ENCODE measurements at regions not wholly inside any gene's neighbourhood (a gene's known extent, or its start where the extent isn't known, plus 50 kb on each side); places are given as distances from the start of the nearest gene placed in this dataset.

DNA sequence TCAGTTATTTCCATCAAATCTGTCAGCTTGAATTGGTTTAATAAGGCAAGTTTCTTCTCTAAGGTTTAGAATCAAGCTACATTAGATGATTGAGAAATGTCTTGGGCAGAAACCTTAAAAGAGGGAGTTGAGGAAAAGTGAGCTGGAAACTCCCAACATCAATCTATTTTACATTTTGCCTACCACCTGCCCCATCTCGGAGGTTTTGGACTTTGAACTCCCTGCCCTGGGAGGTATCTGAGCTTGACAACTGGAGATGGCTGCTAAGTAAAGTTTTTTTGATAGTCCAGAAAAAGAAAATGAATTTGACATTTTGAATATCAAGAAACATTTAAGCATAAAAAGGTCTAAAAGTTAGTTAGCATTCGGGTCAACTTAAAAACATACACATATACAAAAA, 234.2 kb downstream of the NFKBIZ start:
- no peak for DNase-seq (ENCODE audit: low read depth)

DNA sequence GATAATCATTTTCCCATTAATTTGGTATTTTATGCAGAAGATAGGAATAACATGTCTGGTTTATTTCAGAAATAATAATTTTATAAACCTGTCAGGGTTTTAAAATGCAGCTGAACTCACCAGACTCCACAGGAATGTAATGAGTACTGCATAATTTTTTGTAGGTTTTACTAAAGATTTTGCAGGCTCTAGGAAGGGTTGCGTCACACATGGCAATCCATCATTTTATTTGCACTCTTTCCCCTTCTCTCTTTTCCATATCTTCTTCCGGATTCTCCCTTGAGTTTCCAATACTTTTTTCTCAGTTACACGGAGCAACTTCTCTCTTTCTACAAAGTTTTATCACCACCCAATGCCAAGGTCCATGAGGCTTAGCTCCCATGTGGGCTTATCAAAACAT, 234.7 kb downstream of the NFKBIZ start:
- DNase-seq (ENCODE audit: low read depth), result peak; percentile 68

DNA sequence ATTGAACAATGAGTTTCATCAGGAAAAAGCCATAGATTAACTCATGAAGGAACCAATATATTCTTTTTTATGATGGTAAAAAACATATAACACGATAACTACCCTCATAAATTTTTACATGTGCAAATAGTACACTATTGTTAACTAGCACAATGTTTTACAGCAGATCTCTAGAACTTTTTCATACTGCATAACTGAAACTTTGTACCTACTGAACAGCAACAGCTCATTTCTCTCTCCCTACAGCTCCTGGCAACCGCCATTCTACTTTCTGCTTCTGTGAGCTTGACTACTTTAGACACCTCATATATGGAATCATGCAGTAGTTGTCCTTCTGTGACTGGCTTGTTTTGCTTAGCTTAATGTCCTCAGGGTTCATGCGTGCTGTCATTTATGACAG, 235.4 kb downstream of the NFKBIZ start:
- DNase-seq (ENCODE audit: low read depth), result no peak

DNA sequence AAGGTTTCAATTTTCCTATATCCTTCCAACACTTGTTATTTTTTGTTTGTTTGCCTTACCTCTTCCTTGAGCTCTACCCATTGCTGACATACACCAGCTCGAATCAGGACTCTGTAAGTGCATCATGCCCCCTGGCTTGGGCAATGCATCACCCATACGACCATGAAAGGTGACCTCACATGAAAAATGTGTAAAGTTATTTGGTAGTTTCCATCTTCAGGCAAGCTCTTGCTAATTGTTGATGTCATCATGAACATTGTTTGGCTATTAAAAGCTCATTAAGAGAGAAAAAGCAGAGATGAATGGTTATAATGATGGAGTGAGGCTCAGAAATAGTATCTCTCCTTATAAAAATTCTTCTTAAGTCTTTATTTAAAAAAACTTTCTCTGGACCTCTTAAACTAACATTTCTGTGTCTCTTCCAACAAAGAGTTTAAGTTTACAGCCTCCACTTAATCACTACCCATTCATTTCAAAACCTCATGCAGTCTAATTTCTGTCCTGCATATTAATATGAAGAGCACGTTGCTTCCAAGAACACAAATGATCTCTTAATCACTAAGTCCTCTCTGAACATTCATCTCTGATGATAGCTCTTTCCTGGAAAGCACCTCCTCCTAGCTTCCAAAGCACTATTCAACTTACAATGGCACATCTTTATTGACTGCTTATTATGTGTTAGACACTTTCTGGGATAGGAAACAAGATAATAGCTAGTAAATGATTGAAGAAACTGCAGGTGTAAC, 236.3 kb downstream of the NFKBIZ start:
- peak; percentile 81 for DNase-seq (ENCODE audit: low read depth)

DNA sequence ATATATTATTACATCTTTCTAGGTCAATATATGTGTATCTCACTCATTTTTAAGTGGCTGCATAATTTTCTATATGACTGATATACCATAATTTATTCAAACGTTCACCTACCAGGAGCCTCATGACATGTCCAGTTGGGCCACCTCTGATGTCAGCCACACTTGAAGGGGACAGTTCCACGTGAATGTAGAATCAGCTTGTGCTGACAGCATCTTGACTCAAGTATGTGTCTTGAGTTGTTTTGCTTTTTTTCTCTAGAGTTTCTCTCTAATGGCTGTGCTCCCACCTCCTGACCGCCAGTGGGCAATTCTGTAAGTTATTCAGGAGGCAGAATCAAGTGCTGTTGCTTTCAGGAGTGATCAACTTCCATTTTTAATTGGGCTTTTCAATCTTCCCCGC, 237.9 kb downstream of the NFKBIZ start:
- no peak for DNase-seq (ENCODE audit: low read depth)

DNA sequence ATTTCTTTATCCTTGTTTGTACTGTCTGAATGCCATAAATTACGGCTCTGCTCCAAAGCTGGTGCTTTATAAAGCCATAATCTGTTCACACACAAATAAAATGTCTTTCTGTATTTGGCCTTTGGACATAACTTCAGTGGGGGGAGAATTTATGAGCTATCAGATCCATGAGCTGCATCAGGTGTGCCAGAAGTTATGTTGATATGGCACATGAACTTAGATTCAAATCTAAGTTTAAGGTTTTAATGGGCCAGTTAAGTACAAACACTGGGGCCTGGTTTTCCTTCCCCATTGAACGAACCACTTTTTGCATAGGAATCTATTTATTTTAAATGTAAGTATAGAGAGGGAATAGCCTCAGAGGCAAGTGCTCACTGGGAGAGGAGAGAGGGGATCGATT, 239.9 kb downstream of the NFKBIZ start:
- no peak for DNase-seq (ENCODE audit: low read depth)

DNA sequence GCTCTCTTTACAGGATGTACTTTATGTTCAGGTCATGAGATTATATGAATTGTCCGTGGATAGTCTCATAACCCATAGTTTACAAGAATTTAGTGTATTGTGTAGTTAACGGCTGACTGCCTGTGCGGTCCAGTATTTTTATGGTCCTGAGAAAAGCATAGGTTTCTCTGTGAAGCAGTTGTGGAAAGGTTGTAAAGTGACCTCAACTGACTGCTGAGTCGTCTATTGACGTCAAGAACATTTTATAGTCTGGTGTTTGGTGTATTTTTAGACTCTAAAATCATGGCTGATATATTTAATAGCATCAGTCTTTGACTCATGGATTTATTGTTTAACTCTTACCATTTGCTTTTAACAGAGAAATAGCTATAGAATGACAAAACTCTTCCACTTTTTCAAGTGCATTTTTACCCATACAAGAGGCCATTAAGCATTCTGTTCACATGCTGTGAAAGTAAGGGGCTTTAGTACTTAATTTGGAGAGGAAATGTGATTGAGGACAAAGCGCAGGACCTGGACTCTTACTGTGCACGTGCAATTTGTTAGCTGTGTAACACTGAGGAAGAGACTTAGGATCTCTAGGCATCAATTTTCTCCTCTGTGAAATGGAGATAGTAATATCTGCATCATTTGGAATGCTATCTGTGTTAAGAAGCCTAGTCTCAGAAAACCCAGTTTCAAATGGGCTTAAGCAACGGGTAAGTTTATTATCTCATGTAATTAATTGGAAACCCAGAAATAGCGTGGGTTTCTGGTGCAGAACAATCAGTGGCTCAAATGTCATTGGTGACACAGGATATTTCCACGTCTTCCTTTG, 240.8 kb downstream of the NFKBIZ start:
- peak; percentile 99 for DNase-seq (ENCODE audit: low read depth)

DNA sequence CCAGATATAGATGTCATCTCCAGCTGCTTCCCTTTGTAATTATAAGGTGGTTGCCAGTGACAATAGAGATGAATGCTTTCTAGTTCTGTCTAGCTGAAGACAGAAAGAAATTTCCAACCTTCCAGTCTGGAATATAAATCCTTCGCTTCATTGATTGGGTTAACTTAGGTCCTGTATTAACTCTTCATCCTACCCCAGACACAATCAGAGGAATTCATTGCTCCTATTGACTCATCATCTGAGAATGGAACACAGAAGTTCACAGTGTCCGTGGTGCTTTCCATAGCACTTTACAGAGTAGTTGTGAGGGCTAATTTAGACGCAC, 241.4 kb downstream of the NFKBIZ start:
- DNase-seq (ENCODE audit: low read depth), result peak; percentile 91

DNA sequence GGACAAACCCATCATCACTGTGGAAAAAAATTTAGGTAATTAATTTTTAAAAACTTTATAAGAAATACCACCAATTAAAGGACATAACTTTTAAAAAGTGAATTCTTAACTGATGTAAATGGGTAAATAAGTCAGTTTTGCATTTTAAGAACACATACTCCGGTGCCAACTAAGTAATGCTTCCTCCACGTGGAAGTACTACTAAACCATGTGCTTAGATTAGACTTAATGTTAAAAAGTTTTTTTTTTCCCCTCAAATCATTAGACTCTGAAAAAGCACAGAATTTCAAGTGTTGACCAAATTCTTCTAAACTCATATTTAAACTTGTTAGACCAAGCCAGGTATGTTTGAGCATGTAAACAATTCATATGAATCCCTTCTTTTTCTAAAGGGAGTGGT, 242.0 kb downstream of the NFKBIZ start:
- no peak for DNase-seq (ENCODE audit: low read depth)

DNA sequence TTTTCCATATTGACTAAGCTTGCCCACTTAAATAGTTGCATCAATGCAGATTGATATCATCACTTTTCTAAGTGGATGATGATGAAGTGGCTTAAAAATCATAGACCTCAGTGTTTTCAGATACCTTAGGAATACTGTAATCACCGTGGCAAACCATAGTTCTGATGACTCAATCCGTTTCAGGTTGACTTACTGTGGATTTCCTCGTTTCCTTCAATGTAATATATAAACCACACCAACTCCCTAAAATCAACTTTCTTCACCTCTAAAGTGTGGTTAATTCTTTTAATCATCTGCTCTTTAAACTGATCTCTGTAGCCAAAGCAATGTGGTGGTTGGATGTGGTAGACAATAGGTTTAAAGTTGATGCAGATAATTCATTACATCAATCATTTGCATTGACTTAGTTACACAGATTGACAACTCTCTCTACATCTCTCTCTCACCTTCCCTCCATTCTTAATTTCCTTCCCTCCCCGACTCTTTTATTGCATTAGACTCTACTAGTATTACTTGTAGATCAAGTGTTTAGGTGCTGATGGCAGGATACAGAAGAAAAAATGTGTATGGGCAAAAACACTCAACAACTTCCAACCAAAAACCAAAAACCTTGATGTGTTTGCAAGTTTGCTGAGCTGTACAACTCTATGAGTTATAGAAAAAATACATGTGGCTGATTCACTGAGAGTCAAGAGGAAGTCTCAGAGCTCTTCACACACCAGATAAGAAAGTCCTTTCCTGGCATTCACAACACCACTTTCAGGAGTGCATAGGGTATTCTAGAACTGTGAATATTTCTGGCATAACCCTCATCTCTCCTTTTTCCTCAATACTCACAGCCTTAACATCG, 243.5 kb downstream of the NFKBIZ start:
- DNase-seq (ENCODE audit: low read depth), result peak; percentile 60

DNA sequence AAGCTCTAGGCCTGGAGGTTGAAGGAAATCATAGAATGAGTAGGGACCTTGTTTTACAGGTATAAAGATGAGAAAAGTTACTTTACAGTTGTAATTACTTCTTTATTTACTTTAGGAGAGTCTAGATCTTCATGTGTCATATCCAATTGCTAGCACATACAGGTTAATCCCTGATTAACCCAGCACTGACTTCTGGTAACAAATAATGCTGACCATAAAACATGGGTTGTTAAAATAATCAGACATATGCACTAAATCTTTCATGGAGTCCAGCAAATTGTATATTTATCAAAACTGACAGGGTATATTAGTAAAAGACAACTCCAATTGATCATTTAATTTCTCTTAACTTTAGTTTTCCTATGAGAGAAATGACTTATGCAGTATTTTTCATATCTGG, 245.2 kb downstream of the NFKBIZ start:
- DNase-seq (ENCODE audit: low read depth), result no peak

DNA sequence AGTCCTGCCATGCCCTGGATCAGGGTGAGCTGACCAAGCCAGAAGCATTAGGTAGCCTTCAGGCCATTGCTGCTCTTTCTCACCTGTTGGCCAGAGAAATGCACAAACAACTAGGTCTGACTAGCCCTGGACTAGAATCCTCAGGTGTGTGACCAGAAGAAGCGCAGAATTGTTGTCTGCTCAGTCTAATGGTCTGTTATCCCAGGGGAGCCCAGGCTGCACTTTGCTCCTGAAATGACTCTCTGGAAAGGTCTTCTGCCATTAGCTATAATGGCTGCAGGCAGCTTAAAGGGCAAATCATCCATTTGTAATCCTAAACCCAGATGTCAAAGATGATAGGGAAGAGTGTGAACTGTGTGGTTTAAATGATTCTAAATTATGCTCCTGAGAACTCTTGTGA, 246.1 kb downstream of the NFKBIZ start:
- DNase-seq (ENCODE audit: low read depth), result no peak

DNA sequence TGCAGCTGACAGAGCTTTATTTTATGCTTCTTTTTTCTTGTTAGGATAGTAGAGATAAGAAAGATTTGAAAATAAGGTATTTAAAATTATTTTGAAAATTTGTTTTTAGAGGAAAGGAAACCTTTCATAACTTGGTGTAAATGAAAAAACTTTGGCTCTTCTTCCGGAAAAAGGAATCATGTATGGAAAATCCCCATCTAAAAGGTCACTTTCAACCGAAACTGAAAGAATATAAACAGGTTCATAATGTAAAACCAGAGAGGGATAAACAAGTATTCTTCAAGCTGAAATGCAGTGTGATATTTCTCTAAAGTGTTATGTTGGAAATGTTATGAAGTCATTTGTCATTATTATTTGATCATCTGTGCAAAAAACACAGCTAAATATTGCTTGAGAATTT, 246.8 kb downstream of the NFKBIZ start:
- no peak for DNase-seq (ENCODE audit: low read depth)

DNA sequence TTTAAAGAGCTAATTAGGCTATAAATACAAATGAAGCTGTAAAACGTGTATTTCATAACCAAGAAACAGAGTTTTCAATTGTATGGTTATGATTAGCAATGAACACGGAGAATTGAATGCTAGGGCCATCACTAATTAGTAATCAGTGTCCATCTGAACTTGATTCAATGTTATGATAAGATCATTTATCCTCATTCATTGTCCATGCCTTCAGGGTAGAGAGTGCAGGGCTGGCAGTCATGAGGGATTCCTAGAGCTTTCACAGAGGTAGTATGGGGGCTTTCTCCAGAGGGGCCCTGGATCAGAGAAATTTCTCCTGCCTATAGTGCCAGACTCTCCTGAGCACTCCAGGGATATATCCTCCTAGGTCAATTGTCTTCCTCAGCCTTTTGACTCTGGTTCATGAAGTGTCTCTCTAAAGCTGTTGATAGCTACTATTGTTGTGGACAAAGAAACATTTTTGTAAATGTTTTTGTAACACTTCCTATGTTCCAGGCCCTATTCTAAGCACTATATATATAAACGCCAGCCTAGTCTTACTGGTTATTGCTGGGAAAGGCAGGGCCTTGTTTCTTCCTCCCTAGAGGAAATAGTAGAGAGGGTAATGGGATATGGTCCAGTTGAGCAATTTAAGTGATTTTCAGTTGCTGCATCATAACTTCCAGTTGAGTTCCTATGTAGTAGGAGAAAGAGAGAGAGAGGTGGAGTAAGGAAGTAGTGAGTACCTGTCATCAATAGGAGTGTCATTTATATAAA, 249.0 kb downstream of the NFKBIZ start:
- no peak for DNase-seq (ENCODE audit: low read depth)

DNA sequence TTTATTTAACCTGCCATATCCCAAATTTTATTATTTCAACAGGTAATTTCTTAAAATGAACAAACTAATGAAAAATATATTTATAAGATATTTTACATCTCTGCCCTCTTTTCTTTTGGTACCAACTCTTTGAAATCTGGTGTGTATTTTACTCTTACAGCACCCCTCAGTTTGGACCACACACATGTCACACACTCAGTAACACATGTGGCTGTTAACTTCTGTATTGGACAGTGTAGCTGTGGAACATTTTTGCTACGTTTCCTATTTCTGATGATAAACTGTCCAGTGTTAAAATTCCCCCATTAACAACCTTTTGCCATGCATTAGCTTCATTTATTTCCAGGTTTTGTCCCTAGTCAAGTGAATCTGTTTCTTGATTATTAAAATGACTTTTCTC, 250.6 kb downstream of the NFKBIZ start:
- DNase-seq (ENCODE audit: low read depth), result no peak

DNA sequence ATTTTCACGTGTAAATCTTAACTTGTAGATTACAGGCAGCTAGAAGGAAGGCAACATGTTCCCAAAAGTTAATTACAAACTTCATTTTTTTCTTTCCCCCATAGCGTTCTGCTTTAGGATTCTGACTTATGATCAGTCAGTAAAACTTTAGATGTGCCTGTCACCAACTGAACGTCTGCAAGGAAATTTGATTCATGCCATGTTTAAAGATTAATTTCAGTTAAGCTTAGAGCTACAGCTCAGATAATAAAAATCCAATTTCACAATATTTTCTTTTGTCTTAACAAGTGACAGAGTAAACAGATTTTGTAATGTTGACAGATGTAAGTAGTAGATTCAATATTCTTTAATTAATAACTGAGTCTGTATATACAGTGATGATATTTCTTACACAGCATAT, 253.1 kb downstream of the NFKBIZ start:
- DNase-seq (ENCODE audit: low read depth), result no peak

DNA sequence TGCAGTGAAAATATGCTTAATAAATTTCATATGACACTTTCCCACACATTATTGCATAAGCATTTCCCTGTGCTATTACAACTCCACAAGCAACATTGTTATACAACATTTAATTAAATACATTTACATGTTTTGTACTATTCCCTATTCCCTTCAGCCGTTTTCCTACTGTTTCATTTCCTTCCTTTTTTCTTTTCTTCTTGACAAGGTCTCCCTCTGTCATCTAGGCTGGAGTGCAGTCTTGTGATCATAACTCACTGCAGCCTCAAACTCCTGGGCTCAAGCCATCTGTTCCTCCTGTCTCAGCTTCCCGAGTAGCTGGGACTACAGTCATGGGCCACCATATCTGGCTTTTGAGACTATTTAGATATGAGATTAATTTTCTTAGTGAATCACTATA, 254.7 kb downstream of the NFKBIZ start:
- no peak for DNase-seq (ENCODE audit: low read depth)

DNA sequence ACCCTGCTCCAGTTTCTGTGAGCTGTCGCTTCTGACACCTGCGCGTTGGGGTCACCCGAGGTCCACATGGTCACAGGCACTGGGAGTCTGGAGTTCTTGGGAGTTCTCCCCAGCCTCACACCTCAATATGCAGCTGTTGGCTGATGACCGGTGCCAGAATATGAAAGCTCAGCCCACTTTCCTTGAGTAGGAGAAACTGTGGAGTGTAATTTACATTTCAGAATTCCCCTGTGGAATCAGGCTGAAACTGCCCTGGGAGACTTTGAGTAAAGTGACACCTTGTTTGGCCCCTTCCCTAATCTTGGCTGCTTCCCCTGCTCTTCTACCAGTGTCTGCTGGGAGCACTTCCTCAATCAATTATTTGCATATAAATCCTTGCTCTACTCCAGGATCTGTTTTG, 255.9 kb downstream of the NFKBIZ start:
- no peak for DNase-seq (ENCODE audit: low read depth)

DNA sequence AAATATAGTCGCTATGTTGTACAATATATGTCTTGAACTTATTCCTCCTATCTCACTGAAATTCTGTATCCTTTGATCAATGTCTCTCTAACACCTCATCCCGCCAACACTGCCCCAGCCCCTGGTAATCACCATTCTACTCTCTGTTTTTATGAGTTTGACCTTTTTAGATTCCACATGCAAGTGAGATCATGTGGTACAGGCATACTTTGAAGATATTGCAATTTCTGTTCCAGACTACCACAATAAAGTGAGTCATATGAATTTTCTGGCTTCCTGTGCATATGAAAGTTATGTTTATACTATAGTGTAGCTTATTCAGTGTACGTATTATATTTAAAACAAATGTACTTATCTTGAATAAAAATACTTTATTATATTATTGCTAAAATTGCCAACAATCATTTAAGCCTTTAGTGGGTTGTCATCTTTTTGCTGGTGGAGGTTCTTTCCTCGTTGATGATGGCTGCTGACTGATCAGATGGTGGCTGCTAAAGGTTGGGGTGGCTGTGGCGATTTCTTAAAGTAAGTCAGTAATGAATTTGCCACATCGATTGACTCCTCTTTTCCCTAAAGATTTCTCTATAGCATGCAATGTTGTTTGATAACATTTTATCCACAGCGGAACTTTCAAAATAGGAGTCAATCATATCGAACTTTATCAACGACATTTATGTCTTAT, 257.2 kb downstream of the NFKBIZ start:
- DNase-seq (ENCODE audit: low read depth), result peak; percentile 77

DNA sequence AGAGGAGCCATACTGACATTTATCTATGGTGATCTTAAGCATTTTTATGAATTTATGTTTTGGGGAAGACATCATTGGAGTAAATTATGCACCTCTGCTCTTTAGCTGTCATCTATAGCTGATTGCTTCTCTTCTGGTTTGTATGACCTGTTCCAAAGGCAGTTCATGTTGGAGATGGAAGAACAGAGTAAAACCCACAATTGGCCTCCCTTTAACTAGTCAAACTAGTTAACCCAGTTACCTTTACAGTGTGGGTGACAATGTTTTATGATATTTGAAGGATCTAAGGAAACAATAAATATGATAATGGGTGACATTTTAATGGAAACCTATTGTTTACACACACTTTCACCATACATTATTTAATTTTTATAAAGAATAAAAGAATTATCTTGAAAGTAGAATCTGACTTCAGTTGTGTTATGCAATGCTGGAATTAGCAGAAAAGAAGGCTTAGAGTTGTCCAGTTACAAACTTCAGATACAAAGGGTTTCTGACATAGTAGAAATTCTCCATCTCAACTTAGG, 263.5 kb downstream of the NFKBIZ start:
- no peak for DNase-seq (ENCODE audit: low read depth)

DNA sequence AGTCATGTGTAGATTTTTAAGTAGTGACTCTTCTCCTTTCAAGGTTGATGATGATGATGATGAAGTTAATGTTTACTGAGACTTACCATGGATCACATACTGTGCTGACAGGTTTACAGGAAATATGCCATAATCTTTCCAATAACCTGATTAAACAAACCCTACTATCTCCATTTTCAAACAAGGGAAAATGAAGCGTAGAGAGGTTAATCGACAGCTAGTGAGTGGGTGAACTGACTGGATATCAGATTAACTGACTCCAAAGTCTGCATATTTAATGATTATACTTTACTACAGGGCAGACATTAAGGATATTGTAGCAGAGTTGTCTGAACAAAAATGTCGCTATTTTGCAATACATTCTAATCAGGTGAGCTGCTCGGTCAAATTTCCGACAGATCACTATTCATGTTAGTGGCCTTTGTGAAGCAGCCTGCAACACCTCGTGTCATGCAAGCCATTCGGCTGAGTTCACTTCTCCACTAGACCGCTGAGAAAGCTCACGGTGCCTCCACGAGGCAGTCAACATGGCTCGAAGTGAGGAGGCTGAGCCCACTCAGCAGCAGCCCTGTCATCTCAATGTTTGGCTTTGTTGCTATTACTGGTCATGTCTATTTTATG, 264.2 kb downstream of the NFKBIZ start:
- no peak for DNase-seq (ENCODE audit: low read depth)

All from EH (cell line).